ENCODE measurements at regions not wholly inside any gene's neighbourhood (a gene's known extent, or its start where the extent isn't known, plus 50 kb on each side); places are given as distances from the start of the nearest gene placed in this dataset.
"Not testable (repeated sequence)": the region's sequence is repeated elsewhere in the genome, so short reads cannot be mapped to it uniquely, and the experiment has no call there.

DNA sequence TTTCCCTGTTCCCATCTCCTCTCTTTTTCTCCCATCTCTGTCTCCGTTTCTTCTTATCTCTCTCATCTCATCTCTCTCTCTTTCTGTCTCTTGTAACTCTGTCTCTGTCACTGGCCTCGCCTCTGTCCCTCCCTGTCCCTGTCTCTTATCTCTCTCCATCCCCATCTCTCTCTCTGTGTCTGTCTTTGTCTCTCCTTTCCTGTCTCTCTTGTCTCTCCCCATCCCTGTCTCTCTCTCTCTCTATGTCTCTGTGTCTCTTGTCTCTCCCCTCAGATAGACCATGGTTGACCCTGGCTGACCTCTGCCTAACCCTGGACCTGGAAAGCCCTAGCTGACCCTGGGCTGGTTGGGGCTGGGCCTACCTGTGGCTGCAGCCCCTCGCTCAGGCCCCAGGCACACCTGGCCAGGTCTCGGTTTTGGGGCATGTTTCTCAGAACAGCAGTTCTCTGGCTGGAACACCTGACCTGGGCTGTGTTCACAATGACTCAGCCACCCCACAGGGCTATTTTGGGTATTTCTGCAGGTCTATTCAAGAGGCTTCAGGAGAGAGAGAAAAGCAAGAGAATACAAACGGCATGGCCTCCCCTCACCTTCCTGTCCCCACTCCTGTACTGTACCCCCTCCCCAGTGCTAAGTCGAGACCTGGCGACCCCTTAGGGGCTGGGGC is 174.4 kb downstream of the TMEM121 start:
- DNase-seq: no peak

DNA sequence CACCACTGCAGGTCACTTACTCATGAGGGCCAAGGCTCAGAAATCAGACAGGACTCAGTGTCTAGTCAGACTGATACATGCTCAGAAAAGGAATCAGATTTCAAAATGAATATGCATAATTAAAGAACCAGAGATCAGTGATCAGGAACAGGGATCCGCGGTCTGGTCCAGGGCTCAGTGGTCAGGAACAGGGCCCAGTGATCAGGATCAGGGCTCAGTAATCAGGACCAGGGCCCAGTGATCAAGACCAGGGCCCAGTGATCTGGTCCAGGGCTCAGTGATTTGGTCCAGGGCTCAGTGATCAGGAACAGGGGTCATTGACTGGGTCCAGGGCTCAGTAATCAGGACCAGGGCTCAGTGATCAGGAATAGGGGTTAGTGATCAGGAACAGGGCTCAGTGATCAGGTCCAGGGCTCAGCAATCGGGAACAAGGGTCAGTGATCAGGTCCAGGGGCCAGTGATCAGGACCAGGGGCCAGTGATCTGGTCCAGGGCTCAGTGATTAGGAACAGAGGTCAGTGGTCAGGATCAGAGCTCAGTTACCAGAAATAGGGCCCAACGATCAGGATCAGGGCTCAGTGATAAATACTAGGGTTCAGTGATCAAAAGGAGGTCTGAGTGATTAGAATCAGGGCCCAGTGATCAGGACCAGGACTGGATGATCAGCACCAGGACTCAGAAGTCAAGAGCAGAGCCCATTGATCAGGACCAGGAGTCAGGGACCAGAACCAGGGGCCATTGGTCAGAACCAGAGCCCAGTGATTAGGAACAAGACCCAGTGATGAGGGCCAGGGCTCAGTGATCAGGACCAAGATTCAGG is 175.3 kb downstream of the TMEM121 start:
- DNase-seq: no peak

DNA sequence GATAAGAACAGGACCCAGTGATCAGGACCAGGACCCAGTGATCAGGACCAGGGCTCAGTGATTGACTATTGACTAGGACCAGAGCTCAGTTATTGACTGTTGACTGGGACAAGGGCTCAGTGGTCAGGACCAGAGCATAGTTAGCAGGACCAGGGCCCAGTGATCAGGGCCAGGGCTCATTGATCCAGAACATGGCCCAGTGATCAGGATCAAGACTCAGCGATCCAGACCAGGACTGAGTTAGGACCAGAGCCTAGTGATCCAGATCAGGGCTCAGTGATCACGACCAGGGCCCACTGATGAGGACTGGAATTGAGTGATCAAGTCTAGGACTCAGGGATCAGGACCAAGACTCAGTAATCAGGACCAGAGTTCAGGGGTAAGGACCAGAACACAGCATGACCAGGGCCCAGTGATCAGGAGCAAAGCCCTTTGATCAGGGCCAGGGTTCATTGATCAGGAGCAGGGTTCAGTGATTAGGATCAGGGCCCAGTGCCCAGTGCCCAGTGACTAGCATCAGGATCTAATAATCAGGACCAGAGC is 176.0 kb downstream of the TMEM121 start:
- no peak for DNase-seq

DNA sequence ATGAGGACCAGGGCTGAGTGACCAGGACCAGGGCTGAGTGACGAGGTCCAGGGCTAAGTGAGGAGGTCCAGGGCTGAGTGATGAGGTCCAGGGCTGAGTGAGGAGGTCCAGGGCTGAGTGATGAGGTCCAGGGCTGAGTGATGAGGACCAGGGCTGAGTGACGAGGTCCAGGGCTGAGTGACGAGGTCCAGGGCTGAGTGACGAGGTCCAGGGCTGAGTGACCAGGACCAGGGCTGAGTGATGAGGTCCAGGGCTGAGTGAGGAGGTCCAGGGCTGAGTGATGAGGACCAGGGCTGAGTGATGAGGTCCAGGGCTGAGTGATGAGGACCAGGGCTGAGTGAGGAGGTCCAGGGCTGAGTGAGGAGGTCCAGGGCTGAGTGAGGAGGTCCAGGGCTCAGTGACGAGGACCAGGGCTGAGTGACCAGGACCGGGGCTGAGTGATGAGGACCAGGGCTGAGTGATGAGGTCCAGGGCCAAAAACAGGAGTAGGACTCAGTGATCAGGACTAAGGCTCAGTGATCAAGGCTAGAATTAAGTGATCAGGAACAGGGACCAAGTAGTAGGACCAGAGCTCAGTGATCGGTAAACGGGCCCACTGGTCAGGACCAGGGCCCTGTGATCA is 176.8 kb downstream of the TMEM121 start:
- not testable (repeated sequence) for DNase-seq

DNA sequence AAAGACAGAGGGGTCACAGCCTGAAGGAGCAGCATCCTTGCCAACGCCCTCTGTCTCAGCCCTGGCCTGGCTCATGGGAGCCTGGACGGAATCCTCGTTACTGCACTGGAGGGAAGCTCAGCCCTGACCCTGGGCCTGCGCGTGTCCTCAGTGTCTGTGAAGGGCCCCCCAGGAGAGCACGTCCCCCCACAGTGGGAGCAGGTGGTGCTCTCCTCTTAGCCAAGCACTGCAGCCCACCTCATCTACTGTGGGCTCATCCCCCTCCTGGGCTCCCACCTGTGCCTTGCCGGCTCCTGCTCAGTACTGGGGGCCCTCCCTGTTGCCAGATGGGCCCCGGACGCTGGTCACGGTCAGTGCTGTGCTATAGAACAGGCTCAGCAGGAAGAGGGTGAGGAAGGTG is 177.7 kb downstream of the TMEM121 start:
- DNase-seq: not testable (repeated sequence)

DNA sequence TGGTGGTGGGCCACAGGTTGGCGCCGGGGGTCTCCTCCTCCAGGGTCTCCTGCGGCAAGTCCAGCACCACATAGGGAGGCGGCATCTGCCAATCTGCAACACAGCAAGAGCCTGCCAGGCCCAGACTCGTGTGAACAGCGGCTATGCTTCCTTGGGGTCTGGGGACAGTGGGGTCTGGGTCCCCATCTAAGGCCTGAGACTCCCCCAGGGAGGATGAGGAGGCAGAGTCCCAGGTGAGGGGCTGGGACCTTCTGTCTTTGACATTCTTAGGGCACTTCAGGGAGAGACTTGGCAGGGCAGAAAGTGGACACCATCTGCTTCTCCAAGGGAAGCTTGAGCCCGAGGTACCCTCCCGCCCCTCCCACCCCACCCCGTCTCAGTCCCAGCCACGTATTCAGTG is 178.1 kb downstream of the TMEM121 start:
- DNase-seq: not testable (repeated sequence)

DNA sequence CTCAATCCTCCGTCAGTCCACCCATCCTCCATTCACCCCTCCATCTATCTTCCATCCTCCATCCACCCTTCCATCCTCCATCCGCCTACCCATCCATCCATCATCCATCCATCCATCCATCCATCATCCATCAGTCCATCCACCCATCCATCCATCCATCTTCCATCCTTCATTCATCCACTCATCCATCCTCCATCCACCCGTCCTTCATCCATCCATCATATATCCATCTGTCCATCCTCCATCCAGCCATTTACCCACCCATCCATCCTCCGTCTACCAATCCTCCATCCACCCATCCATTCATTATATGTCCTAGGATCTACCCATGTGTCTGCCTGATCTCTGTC is 179.1 kb downstream of the TMEM121 start:
- DNase-seq: not testable (repeated sequence)

DNA sequence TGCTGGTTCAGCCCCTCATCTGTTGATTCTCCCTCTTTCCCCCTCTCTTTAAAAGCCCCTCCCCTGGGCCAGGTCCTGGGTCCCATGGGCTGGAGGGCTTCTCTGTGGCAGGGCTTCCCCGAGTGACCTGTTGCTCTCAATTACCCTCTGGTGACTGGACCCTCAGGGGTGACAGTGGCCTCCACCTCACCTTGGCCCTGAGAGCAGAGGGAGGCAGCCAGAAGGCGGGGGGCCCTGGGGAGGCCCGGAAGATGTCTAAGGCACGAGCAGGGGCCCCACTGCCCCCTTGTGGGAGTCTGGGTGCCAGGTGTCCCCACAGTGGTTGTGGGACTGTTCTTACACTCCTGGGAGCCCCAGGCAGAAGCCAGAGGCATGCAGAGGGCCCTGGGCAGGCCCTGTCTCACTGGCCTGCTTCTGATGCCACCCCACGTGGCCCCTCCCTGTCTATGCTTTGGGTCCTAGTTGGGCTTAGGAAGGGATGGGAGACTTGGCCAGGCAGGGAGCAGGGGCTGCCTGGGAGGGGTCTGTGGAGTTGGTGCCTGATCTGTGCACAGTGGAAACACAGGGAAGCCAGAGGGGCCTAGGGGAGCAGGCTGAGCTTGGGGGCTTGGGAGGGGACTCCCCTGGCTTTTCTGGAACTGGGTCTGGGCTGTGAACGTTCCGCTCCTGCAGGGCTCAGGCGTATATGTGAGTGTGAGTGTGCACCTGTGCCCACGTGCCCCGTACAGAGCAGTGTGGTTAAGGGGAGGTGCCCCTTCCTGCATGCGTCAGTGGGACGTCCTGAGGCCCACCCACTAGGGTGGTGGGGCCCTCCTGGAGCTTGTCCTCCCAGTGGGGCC is 179.7 kb downstream of the TMEM121 start:
- DNase-seq: not testable (repeated sequence)

DNA sequence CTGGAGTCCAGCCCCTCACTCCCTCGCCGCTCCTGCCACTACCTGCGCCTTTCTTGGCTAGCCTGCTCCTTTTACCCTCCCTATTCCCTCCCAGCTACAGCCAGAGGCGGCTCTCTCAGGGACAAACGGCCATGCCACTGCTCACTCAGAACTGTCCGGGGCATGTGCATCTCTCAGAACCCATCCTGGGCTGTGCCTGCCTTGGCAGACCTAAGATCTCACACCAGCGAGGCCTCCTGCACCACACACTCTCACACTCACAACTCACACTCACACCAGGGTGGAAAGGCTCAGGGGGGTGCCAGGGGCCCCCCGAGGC is 180.3 kb downstream of the TMEM121 start:
- DNase-seq: not testable (repeated sequence)

DNA sequence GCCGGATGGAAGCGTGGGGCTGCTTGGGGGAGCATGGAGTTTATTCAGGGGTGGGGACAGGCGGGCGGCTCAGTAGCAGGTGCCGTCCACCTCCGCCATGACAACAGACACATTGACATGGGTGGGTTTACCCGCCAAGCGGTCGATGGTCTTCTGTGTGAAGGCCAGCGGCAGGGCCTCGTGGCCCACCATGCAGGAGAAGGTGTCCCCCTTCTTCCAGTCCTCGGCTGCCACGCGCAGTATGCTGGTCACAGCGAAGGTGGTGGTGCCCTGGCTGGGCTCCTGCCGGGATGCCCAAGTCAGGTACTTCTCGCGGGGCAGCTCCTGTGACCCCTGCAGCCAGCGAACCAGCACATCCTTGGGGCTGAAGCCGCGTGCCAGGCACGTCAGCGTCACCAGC is 180.7 kb downstream of the TMEM121 start:
- not testable (repeated sequence) for DNase-seq

DNA sequence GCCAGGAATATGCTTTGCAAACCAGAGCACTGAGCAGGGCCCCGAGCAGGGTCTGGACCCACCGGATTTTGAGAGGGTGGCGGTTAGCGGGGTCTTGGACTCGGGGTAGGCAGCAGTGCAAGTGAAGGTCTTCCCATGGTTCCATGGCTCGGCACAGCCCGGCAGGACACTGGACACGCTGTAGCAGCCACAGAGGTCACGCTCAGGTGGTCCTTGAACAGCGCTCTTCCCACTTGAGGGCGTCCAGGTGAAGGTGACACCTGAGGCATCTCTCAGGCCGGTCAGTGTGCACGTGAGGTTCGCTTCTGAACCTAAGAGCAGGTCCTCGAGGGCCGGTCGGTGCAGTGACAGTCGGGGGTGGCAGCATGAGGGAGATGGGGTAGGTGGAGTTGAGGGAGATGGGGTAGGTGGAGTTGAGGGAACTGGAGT is 181.4 kb downstream of the TMEM121 start:
- DNase-seq: not testable (repeated sequence)

DNA sequence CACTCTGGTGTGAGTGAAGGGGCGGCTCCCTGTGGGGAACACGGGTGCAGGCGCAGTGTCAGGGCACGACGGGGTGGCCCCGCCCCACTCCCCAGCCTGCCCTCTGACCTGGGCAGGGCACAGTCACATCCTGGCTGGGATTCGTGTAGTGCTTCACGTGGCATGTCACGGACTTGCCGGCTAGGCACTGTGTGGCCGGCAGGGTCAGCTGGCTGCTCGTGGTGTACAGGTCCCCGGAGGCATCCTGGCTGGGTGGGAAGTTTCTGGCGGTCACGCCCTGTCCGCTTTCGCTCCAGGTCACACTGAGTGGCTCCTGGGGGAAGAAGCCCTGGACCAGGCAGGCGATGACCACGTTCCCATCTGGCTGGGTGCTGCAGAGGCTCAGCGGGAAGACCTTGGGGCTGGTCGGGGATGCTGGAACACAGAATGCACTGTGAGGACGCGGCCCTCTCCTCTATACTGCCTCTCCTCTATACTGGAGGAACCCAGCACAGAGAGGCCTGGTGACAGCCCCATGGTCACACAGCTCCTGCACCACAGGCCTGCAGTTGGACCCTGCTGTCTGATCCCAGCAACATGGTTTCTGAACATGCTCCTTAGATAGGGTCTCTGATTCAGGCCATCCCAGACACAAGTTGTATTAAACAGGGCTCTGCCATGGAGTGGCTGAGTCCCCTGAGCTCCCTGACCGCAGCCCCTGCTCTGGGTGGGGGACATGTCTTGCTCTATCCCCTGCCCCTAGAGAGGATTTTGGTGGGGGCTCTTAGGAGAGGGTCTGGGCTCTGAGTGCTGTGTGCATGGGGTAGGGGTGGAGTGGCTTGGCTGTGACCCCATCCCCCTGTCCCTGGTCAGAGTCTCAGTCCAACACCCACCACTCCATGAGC is 182.1 kb downstream of the TMEM121 start:
- not testable (repeated sequence) for DNase-seq

DNA sequence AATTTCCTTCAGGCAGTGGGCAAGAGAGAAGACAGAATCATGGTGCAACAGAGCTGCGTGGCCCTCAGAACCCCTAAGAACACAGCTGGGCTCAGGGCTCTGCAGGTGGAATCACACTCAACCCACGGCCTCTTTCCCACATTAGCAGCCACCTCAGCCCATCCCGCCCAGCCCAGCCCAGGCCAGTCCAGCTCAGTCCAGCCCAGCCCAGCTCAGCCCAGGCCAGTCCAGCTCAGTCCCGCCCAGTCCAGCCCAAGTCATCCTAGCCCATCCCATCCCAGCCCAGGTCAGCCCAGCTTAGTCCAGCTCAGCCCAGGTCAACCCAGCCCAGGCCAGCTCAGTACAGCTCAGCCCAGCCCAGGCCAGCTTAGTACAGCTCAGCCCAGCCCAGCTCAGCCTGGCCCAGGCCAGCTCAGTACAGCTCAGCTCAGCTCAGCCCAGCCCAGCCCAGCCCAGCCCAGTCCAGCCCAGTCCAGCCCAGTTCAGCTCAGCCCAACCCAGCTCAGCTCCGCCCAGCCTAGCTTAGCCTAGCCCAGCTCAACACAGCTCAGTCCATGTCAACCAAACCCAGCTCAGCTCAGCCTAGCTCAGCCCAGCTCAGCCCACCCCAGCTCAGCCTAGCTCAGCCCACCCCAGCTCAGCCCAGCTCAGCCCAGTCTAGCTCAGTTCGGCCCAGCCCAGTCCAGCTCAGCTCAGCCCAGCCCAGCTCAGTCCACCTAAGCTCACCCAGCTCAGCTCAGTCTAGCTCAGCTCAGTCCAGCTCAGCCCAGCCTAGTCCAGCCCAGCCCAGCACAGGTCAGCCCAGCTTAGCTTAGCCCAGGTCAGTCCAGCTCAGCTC is 183.1 kb downstream of the TMEM121 start:
- no peak for DNase-seq

DNA sequence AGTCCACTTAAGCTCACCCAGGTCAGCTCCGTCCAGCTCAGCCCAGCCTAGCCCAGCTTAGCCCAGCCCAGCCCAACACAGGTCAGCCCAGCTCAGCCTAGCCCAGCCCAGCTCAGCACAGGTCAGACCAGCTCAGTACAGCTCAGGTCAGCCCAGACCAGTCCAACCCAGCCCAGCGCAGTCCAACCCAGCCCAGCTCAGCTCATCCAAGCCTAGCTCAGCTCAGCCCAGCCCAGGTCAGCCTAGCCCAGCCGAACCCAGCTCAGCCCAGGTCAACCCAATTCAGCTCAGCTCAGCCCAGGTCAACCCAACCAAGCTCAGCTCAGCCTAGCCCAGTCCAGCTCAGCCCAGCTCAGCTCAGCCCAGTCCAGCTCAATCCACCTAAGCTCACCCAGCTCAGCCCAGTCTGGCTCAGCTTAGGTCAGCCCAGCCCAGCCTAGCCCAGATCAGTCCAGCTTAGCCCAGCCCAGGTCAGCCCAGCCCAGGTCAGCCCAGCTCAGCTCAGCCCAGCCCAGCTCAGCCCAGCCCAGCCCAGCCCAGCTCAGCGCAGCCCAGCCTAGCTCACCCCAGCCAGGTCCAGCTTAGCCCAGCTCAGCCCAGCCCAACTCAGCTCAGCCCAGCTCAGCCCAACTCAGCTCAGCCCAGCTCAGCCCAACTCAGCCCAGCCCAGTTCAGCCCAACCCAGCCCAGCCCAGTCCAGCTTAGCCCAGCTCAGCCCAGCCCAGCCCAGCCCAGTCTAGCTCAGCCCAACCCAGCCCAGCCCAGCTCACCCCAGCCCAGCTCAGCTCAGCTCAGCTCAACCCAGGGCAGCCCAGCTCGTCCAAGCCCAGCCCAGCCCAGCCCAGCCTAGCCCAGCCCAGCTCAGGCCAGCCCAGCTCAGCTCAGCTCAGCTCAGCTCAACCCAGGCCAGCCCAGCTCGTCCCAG is 184.0 kb downstream of the TMEM121 start:
- DNase-seq: no peak

DNA sequence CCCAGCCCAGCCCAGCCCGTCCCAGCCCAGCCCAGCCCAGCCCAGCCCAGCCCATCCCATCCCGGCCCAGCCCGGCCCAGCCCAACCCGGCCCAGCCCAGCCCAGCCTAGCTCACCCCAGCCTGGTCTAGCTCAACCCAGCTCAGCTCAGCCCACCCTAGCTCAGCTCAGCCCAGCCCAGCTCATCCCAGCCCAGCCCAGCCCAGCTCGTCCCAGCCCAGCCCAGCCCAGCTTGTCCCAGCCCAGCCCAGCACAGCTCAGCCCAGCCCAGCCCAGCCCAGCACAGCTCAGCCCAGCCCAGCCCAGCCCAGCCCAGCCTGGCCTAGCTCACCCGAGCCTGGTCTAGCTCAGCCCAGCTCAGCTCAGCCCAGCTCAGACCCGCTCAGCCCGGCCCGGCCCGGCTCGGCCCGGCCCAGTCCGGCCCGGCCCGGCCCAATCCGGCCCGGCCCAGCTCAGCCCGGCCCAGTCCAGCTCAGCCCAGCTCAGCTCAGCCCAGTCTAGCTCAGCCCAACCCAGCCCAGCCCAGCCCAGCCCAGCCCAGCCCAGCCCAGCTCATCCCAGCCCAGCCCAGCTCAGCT is 184.7 kb downstream of the TMEM121 start:
- DNase-seq: no peak

DNA sequence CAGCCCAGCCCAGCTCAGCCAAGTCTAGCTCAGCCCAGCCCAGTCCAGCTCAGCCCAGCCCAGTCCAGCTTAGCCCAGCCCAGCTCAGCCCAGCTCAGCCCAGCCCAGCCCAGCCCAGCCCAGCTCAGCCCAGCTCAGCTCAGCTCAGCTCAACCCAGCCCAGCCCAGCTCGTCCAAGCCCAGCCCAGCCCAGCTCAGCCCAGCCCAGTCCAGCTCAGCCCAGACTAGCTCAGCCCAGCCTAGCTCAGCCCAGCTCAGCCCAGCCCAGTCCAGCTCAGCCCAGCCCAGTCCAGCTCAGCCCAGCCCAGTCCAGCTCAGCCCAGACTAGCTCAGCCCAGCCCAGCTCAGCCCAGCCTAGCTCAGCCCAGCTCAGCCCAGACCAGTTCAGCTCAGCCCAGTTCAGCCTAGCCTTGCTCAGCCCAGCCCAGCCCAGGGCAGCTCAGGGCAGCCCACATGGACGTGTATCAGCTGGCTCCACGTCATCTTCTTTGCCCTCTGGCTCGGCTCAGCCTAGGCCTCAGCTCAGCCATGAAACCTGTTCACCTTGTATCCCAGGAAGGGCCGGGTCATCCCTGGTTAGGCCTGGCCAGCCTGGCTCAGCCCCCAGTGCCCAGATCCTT is 185.6 kb downstream of the TMEM121 start:
- no peak for DNase-seq

DNA sequence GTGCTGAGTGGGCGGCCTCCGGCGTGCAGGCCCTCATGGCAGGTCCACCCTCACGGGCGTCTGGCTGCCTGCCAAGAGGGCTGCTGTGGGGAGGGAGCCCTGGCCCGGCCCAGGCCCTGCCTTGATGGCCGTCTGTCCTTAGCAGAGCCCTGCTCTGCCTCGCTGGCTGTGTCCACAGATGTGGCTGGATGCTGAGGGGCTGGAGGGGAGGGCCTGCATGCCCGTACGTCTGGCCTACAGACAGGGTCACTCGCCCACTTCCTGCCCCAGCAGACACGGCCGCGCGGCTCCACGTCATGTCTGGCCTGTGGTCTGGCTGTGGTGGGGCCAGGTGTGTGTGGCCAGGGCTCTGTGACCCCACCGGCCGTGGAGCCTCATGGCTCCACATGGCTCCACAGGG is 186.3 kb downstream of the TMEM121 start:
- not testable (repeated sequence) for DNase-seq

DNA sequence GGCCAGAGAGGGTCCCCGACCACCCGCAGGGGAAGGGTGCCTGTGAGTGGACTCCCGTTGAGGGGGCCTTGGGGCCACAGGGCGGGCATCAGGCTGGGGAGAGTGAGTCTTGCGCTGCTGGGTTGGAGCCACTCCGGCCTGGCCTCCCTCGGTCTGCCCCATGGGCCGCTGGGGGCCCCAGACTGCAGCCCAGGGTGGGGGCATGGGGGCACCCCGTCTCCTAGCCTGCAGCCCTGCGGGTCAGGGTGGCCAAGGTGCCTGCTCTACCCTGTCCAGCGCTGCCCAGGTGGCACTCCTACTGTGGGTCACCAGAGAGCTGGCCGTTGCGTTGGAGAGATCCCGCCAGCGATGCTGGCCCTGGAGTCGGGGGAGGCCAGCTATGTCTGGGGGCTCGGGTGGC is 186.8 kb downstream of the TMEM121 start:
- not testable (repeated sequence) for DNase-seq

DNA sequence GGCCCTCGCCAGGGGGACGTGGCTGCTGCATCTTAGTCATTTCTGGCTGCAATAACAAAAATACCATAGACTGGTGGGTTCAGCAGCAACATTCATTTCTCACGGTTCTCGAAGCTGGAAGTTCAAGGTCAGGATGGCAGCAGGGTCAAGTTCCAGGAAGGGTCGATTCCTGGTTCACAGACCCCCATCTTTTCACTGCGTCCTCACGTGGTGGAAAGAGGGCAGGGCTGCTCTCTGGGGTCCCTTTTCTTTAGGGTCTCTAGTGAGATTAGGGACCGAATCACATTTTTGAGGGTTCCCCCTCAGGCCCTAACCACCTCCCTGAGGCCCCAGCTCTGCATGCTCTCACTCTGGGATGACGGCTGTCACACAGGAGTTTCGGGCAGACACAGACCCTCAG is 187.5 kb downstream of the TMEM121 start:
- not testable (repeated sequence) for DNase-seq

Data from NCI-H510A treated with DMSO at 0.1 percent for 48 hours (cell line).